HG03060 (cell line): ENCODE measurements at regions not wholly inside any gene's neighbourhood (a gene's known extent, or its start where the extent isn't known, plus 50 kb on each side); places are given as distances from the start of the nearest gene placed in this dataset.
"Not testable (repeated sequence)": the region's sequence is repeated elsewhere in the genome, so short reads cannot be mapped to it uniquely, and the experiment has no call there.

Source experiments
- ATAC-seq: cut with Tn5 transposase; IDR thresholded peaks from one replicate; pipeline ENCODE4 v1.9.1; 2021; ENCODE audit warnings: low read depth, moderate number of reproducible peaks; ENCODE audit not compliant: unreplicated experiment

DNA sequence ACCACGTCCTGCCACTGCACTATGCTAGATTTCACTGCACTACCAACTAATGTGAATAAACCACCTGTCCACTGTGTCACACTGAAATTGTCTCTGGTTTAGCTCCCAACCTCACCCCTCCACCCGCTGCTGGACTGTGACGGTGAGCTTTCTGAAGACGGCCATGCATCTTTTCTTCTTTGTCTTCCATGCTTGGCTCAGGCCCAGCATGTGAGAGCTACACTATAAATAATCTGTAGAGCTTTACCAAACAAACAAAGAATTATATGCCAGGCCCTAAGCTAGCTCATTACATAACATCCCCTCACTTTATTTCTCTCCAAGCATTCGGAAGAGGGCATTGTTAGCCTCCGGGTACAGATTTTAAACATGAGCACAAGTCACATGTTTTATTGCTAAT, 633.2 kb downstream of the TNS3 start:
- no peak for ATAC-seq

DNA sequence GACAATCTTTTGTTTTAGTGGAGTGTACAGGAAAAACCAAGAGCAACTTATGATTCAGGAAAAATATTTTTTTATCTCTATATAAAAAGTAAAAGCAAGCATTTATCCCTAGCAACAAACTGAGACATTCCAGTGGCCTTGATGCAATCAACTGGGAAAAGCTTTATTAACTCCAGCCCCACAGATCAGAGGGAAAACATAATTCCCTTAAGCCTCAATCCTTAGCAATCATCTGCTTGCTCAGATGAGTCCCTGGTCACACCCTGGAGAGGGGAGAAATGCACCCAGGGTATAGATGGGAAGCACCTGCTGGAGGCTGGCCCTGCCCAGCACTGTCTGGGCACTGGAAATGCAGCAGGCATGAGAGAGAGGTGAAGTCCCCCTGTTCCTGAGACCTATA, 636.6 kb downstream of the TNS3 start:
- ATAC-seq, result no peak

GRCh38 chr7:46943996-46944395, 637.9 kb downstream of the TNS3 start:
- no peak for ATAC-seq

DNA sequence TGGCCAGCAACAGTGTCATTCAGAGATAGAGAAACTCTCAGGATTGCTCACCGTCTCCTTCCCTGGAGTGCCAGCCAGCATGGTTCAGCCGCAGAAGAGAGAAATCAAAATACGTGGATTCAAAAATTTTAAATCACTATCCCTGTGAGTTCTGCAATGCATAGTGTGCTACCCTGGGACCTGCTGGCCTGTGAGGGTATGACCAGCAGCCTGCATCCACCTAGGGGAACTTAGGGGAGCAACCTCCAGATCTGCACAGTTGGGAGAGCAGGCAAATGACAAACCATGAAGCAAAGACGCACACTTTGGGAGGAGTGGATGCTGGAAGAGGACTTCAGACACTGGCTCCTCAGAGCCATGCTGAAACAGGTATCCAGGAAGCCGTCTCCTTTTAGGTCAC, 639.3 kb downstream of the TNS3 start:
- no peak for ATAC-seq

DNA sequence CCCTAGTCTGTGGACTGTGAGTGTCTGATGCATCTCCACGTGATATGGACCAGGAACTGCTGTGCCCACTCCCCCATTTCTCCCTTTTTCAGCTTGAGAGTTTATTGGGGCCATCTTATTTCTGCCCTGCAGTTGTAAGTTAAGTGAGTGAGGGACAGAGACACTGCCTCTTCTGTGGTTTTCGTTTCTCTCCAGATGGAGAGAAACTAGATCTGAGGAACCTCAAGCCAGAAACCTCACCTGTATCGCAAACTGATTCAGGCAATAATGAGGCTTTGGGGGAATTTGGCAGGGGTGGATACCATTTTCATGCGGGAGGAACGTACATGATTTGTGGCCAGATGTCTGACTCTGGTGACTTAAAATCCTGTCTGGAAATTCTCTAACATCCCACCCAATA, 641.7 kb downstream of the TNS3 start:
- ATAC-seq, result no peak

- ATAC-seq, result no peak
Observed at GRCh38 chr7:46939558-46939957, 642.4 kb downstream of the TNS3 start.

DNA sequence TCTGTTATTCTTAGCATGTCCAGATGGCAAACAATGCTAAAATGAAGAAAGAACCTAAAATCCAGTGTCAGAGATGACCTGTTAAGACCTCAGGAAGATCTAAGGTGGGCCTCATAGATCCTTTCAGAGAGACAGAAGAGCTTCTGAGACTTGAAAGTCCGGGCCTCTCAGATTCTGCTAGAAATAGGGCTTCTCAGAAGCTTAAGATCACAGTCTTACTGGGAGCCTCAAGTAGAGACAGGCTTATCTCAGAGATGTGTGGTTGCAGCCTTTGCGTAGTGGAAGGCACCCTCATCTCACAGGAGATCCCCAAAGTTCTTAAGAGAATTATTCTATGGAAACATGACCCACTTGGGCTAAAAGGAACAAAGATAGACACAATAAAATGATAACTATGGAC, 642.8 kb downstream of the TNS3 start:
- ATAC-seq, result no peak

DNA sequence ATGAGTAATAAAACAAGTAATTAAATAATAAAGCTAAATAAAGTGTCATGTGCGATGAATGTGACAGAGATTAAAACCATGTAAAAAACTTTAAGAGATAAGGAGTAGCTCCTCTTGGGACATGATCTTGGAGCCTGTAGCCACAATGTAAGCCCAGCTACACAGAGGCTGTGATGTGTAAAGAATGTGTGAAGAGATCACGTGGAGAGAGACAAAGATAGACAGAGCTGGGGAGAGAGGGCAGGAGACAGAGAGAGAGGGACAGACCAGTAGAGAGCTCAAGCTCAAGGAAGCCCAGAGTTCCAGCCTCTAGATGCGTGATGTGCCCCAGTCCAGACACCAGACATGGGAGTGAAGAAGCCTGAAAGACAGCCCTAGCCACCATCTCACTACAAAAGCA, 644.1 kb downstream of the TNS3 start:
- no peak for ATAC-seq

DNA sequence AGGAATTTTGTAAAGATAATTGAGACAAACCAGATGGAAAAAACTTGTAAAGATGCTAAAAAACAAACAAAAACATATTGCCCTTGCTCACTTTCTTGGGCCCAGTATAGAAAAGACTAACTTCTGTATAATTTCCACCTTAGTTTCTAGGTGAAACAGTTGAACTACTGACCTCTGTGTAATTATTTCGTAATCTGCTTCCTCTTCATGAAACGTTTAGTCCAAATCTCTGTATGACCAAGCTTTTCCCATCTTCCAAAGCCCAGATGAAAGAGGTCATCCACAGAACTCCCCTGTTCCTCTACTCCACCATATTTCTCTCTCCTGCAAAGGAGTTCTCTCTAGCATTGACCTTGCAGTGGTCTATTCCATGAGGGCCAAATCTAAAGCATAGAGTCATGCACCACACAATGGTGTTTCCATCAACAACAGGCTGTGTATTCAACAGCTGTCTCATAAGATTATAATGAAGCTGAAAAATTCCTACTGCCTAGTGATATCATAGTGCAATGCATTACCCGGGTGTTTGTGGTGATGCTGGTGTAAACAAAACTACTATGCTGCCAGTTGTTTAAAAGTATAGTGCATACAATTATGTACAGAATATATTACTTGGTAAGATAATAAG, 647.6 kb downstream of the TNS3 start:
- no peak for ATAC-seq

- ATAC-seq, result no peak
Observed at GRCh38 chr7:46933596-46933995, 648.3 kb downstream of the TNS3 start.

DNA sequence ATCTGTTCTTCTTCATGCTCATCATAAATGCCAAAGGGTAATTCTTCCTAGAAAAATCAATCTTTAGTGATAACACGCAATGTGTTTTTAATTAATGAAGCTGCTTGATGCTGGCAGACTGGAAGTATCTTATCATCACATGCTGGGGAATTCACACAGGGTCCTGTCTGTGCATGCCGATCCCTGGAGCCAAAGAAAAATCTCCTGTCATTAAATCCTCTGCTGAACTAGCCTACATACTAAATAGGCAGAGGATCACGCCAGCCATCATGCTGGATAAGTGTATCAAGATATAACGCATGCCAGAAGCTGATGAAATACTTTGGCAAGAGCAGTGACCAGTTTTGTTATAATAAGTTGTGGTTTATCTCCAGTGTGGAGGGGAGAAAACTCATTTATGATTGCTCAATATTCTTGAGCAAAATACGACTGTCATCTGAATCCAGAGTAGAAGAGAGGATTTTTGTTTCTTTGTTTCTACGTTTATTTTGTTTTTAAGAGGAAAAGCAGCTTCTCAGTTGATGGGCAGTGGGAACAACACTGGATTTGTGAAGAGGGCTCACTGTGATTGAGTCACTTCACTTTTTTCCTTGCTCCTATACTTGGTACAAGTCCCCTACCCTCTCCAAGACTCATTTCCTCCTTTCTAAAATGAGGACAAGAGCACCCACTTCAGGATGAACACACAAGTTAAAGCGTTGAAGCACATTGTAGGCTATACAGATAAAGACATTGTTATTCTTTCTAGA, 649.1 kb downstream of the TNS3 start:
- no peak for ATAC-seq

DNA sequence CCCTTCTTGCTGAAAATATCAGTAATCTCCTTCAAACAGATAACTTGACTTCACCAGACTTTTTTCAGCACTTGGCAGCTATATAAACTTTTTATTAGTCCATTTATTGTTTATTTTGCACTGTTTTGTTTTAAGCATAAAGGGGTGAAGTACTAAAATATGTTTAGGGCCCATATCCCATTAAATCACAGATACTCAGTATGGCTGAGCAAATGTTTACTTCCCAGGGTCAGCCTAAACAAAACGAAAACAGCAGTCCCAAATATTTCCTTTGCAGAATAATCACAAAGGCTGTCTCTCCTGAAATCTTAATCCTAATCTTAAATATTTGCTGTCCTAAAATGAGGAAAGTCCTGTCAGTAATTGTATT, 649.6 kb downstream of the TNS3 start:
- no peak for ATAC-seq

DNA sequence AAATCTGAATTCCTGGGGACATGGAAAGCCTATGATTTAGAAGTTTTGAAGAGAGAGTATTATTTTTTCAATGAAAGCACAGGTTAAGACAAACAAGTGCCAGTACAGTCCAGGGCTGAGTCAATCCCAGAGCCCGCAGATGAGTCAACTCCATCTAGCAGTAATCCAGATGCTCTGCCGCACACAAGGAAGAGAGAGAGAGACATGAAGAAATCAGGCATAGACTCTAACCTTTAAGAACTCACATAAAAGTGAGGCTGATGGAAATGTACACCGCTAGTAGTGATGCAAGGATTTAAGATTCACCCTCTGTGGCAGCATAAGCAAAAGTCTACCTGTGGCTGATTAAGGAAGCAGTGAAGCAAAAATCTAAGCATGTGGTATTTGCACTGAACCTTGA, 651.5 kb downstream of the TNS3 start:
- no peak for ATAC-seq

GRCh38 chr7:46929359-46929758, 652.6 kb downstream of the TNS3 start:
- ATAC-seq, result no peak

- ATAC-seq, result no peak
Observed at GRCh38 chr7:46928719-46929118, 653.2 kb downstream of the TNS3 start.

GRCh38 chr7:46927131-46927810, 654.6 kb downstream of the TNS3 start:
- ATAC-seq, result no peak

GRCh38 chr7:46916581-46916980, 665.3 kb downstream of the TNS3 start:
- no peak for ATAC-seq

- ATAC-seq, result no peak
Observed at GRCh38 chr7:46912692-46913091, 669.2 kb downstream of the TNS3 start.

GRCh38 chr7:46909601-46910051, 672.3 kb downstream of the TNS3 start:
- no peak for ATAC-seq

GRCh38 chr7:46908770-46909169, 673.1 kb downstream of the TNS3 start:
- ATAC-seq, result no peak

GRCh38 chr7:46904523-46904922, 677.4 kb downstream of the TNS3 start:
- not testable (repeated sequence) for ATAC-seq

- no peak for ATAC-seq
Observed at GRCh38 chr7:46902463-46902862, 679.4 kb downstream of the TNS3 start.
